Daoy (cell line): ENCODE measurements at regions not wholly inside any gene's neighbourhood (a gene's known extent, or its start where the extent isn't known, plus 50 kb on each side); places are given as distances from the start of the nearest gene placed in this dataset.

Experiments used
- DNase-seq: peaks from one replicate; pipeline ENCODE4 v3.0.0-alpha.2; 2015; ENCODE audit warnings: low read depth

- no peak for DNase-seq
Measured at GRCh38 chr12:90321369-90321768, 612.7 kb upstream of the ATP2B1 start.

GRCh38 chr12:90311561-90311960, 602.9 kb upstream of the ATP2B1 start:
- no peak for DNase-seq

GRCh38 chr12:90305379-90305778, 596.7 kb upstream of the ATP2B1 start:
- no peak for DNase-seq

- no peak for DNase-seq
Measured at GRCh38 chr12:90304231-90304630, 595.6 kb upstream of the ATP2B1 start.

- DNase-seq: no peak
Measured at GRCh38 chr12:90303771-90304170, 595.1 kb upstream of the ATP2B1 start.

- no peak for DNase-seq
Measured at GRCh38 chr12:90301561-90302133, 593.0 kb upstream of the ATP2B1 start.

- DNase-seq: no peak
Measured at GRCh38 chr12:90301095-90301494, 592.5 kb upstream of the ATP2B1 start.

- DNase-seq: no peak
Measured at GRCh38 chr12:90299666-90300065, 591.0 kb upstream of the ATP2B1 start.

- no peak for DNase-seq
Measured at GRCh38 chr12:90299121-90299520, 590.5 kb upstream of the ATP2B1 start.

- no peak for DNase-seq
Measured at GRCh38 chr12:90298289-90298948, 589.8 kb upstream of the ATP2B1 start.

GRCh38 chr12:90295858-90296257, 587.2 kb upstream of the ATP2B1 start:
- DNase-seq: no peak

GRCh38 chr12:90292183-90292582, 583.5 kb upstream of the ATP2B1 start:
- DNase-seq: no peak

GRCh38 chr12:90290980-90291975, 582.6 kb upstream of the ATP2B1 start:
- DNase-seq: no peak

GRCh38 chr12:90287585-90287984, 578.9 kb upstream of the ATP2B1 start:
- no peak for DNase-seq

GRCh38 chr12:90281154-90281868, 572.7 kb upstream of the ATP2B1 start:
- DNase-seq: no peak

- DNase-seq: no peak
Measured at GRCh38 chr12:90280564-90281058, 572.0 kb upstream of the ATP2B1 start.

- DNase-seq: no peak
Measured at GRCh38 chr12:90280033-90280432, 571.4 kb upstream of the ATP2B1 start.

GRCh38 chr12:90275088-90275487, 566.5 kb upstream of the ATP2B1 start:
- no peak for DNase-seq

- DNase-seq: no peak
Measured at GRCh38 chr12:90274407-90274806, 565.8 kb upstream of the ATP2B1 start.

GRCh38 chr12:90268574-90268973, 559.9 kb upstream of the ATP2B1 start:
- DNase-seq: no peak

- DNase-seq: no peak
Measured at GRCh38 chr12:90262251-90262650, 553.6 kb upstream of the ATP2B1 start.

GRCh38 chr12:90261283-90261682, 552.6 kb upstream of the ATP2B1 start:
- DNase-seq: no peak
